Hematopoietic multipotent progenitor cell (in vitro differentiated cells): ENCODE measurements at regions not wholly inside any gene's neighbourhood (a gene's known extent, or its start where the extent isn't known, plus 50 kb on each side); places are given as distances from the start of the nearest gene placed in this dataset.

ENCODE experiments used
- DNase-seq, 3 donors: peaks; one replicate each; pipeline ENCODE4 v3.0.0-alpha.2; 2011 to 2015; ENCODE audit warnings: low read depth in 2 of 3, low spot score in 2 of 3

- DNase-seq, result no peak
These were observed 62.8 kb upstream of the COL13A1 start for GRCh38 chr10:69738858-69739435.

DNA sequence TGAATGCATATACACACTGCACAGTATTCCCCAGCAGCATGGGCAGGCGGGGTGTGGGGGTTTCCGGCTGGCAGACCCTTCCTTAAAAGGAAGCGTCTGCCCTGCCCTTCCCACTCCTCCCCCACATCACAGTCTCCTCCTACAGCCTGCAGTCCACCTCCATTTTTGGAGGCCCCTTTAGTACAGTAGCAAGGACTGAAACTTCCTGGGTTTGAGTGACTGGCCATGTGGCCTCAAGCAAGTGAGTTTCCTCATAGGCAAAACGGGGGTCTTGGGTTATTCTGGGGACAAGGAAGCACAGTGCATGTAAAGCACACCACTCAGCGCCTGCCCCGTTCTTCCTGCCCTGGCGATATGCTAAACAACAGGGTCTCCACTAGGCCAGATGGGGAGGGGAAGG is 62.1 kb upstream of the COL13A1 start:
- no peak for DNase-seq

- no peak for DNase-seq
These were observed 61.6 kb upstream of the COL13A1 start for GRCh38 chr10:69740126-69740525.

- DNase-seq, result no peak
These were observed 60.5 kb upstream of the COL13A1 start for GRCh38 chr10:69741252-69741651.

- no peak for DNase-seq
These were observed 59.9 kb upstream of the COL13A1 start for GRCh38 chr10:69741671-69742355.

DNA sequence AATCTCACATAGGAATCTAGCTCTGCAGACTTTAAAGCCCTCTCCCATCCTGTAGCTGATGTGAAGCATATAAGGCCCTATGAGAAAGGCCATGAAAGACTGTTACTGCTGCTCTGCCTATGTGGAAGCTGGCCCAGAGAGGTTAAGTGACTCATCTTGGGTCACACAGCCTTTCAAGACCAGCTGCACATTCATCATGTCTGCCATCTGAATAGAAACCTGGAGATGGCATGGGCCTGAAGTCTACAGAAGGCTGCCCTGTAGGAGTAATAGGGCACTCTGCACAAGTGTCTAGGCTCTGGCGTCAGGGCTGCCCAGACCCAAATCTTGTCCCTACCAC is 59.4 kb upstream of the COL13A1 start:
- DNase-seq, result no peak

DNA sequence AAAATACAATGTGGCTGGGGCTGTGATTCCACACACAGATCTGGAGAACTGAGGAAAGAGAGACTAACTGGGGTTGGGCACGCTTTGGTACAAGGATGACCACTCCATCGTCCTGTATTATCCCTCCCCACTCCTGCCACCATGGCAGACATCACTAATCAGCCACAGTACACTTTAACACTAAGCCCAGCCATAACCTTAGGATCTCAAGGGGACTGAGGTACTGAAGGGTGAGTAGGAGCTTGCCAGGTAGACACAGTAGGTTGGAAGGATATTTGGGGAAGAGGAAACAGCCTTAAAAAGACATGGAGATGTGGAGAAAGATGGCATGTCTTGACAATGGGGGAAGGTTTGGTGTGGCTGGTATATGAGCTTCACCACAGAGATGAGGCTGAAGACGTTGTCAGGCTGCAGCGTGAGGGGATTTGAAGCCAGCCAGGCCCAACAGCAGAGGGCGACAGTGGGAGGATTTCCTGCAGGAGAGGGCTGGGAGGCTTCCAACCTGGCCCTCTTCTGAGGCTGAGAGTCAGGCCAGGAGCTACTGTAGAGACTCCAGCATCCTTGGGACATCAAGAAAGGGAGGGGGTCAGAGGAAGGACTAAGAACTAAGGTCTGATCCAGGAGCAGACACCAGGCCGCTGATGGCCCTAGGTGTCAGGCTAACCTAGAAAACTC is 58.6 kb upstream of the COL13A1 start:
- peak in 2 of 3 donors; percentile 9 to 12 for DNase-seq

- no peak for DNase-seq
These were observed 56.7 kb upstream of the COL13A1 start for GRCh38 chr10:69744971-69745370.

- no peak for DNase-seq
These were observed 56.0 kb upstream of the COL13A1 start for GRCh38 chr10:69745698-69746097.

GRCh38 chr10:69747179-69747578 is 54.5 kb upstream of the COL13A1 start:
- no peak for DNase-seq

GRCh38 chr10:69748621-69749020 is 53.1 kb upstream of the COL13A1 start:
- no peak for DNase-seq

GRCh38 chr10:69749178-69750010 is 52.3 kb upstream of the COL13A1 start:
- no peak for DNase-seq

DNA sequence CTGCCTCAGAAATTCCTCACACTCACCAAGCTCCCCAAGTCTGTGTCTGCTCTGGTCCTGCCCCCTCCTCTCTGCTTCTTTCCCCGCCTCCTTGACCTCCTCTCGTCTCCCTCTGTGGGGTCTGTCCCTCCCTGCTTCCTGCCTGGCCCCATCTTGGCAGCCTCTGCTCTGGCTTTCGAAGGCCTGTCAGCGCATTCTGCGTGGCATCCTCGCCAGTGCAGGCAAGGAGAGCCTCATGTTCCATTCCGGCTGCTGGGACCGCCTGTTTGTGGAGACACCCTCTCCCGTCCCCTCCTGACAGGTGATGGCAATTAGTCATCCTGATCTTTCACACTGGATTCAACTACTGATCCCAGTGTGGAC is 51.7 kb upstream of the COL13A1 start:
- no peak for DNase-seq

- no peak for DNase-seq
These were observed 51.0 kb upstream of the COL13A1 start for GRCh38 chr10:69750725-69751124.

DNA sequence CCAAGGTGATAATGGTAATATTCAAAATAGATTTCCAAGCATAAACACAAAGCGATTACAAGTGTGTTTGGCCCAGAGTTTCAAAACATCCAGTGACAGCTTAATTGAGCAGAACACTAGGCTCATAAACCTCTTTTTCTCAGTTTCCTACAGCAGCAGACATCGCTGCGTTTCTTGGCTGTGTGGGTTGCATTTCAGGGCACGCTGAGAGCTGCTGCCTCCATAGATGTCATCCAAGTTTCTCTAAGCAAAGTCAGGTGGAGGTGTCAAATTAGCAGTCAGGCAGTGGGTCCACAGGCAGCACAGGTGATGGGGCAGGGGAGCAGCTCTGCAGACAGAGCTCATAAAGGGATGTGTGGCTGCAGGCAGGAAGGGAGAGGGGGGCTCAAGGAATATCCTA is 50.5 kb upstream of the COL13A1 start:
- no peak for DNase-seq
